HG03432 (cell line): ENCODE measurements at regions not wholly inside any gene's neighbourhood (a gene's known extent, or its start where the extent isn't known, plus 50 kb on each side); places are given as distances from the start of the nearest gene placed in this dataset.

Experiments
- ATAC-seq: cut with Tn5 transposase; IDR thresholded peaks from one replicate; pipeline ENCODE4 v1.9.1; 2021; ENCODE audit warnings: mild to moderate bottlenecking, moderate library complexity; ENCODE audit not compliant: unreplicated experiment

DNA sequence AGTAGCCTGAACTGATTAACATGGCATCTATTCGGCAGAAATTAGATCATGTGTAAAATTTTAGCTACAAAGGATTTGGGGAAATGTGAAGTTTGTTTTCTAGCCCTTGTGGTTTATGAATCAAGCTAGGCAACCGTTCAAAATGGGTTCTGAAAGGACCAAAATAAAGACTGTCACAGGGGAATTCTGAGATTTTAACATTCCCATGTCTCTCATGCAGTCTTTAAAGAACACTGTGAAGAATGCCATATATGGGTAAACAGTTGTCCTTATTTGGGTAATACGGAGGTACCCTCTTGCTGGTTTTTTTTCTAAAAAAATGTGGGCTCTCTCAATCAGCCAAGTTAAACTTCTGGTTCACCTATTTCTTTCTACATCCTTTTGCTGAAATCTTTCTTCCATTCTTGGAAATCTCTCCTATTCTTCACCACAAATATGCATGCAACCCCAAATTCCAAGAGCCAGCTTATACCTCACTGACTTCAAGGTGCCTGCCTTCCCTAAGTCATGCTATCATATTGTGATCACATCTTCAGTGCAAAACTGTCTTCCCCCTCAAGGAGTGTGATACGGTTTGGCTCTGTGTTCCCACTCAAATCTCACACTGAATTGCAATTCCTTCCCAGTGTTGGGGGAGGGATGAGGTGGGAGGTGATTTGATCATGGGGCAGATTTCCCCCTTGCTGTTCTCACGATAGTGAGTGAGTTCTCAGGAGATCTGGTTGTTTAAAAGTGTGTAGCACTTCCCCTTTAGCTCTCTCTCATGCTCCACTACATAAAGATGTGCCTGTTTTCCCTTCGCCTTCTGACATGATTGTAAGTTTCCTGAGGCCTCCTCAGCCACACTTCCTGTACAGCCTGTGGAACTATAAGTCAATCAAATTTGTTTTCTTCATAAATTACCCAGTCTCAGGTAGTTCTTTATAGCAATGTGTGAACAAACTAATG is 308.7 kb downstream of the TTLL7 start:
- ATAC-seq: no peak

DNA sequence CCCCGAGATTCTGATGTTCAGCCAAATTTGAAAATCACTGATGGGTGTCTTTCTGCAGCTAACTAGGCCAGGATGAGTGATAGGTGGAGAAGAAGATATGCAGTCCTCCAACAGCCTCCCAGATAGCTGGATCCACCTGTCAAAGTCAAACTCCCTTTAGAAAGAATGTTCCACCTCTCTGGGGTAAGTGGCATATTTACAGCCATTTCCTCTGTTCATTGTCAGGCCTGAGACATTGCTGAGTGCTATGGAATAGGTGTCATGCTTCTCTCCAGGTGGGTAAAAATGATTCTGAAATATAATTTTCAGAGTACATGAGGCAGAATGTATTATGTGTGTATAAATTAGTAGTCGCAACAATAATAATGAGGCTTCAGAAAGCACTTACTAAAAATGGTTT is 316.8 kb downstream of the TTLL7 start:
- ATAC-seq: no peak

DNA sequence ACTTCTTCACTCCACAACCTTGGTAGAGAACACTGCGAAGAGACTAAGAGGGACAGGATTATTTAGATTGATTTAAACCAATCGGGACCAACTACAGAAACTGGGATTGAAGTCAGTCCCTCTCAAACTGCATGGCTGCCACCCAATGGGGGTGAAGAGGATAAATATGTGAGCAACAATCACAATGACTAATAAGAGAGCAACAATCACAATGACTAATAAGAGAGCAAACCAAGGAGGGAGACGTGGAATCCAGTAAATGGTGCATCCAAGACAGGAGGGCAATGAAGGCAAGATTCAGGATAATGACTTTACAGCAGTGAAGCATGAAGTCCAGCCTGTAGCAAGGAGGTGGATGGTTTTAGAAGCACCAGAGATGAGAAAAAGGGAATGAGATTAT is 322.8 kb downstream of the TTLL7 start:
- ATAC-seq: no peak

DNA sequence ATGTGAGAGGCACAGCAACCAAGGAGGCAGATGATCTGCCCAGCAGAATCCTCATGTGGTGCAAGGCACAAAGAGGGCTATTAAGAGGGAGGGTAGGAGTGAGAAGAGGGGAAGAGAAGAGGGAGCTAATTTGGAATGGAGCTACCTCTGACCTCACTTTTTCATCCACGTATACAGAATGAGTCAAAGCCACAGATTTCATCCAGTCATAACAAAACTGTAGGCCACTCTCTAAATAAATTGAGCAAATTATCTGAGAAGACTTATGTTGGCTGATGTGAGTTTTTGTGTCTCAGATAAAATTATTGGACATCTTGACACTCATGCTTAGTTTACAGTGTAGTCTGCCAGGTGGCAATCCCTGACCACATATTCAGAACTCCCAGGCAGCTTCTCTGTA is 325.6 kb downstream of the TTLL7 start:
- peak; percentile 86 for ATAC-seq

DNA sequence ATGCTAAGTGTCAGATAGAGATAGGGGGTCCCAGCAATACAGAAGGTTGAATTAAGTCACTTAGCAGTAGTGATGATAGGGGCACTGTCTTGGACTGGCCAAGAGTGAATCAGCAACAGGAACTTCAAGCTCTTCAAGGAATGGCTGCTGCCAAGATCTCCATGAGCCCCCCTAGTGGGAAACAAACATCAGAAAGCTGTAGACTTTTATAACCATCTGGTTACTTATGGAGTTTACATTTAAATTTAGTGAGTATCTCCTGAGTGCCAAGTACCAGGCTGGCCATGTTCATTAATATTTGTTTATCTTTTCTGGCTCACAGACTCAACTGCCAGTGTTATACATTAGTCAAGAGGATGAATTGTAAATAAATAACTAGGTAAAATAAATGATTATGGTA is 327.3 kb downstream of the TTLL7 start:
- no peak for ATAC-seq

DNA sequence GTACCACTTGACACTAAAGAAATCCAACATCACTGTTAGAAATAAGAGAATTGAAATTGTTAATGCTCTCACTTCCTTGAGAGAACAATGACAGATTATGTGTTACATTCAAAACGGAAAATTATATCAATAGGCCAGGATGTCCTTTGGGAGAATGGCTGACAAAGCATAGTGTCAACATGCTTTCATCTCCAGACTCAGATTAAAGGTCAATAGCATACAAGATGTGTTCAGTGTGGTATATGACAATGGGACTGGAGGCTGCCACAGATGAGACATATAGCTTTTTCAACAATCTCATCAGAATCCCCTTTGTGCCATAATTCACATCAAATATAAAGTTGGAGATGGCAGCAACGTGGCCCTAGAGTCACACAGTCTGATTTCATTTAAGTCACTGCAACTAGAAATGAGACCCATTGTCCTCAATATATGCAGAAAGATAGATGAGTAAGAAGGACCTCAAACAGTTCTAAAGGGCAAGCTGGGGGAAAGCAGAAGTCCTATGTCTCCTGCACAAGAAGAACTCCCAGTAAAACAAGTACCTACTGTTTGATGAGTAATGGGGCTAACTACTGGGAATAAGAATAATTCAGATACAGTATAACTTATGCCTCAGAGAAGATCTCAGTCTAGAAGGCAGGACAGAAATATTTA is 327.9 kb downstream of the TTLL7 start:
- no peak for ATAC-seq

DNA sequence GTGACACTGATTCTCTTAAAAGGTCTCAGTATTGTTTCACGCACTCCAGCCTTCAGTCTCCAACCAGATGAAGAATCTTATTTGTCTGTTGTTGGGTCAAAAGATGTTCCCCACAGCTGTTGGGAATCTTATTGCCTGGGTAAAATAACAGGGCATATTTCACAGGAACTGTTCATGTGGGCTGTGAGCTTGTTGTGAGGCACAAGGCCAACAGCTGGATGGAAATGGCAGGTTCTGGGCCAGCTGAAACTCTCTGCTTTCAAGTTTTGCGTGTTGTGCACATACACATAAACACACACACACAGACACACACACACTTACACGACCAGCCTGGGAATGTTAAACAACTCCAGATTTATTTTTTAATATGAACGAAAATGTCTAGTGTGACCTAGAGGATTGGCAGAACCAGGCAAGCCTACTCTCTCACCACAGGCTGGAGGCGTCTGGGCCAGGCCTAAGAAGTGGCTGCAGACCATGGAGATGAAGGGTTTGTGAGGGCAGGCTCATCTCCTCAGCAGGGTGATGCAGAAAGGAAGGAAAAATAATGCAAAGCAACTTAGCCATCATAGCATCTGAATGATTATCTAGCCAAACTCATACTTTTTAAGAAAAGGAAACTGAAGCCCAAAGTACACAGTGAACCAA is 357.0 kb downstream of the TTLL7 start:
- ATAC-seq: no peak

DNA sequence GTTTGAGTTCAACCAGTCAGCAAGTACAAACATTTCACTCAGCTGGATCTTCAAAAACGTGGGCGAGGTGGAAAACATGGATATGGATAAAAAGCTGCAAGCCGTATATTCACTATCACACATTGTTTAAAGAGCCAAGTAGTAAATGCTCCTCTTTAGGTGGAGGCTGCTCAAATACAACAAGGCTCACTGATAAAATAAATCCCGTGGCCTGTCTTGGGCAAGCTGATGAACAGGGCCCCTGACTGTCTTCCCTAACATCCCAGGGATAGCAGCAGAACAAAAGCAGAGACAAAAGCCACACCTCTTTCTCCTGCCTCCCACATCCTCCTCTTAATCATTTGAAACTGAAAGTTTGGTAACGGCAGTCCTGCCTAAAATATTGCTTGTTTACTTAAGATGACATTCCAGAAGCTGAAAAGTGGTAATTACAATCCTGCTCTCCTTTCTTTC is 357.7 kb downstream of the TTLL7 start:
- no peak for ATAC-seq

DNA sequence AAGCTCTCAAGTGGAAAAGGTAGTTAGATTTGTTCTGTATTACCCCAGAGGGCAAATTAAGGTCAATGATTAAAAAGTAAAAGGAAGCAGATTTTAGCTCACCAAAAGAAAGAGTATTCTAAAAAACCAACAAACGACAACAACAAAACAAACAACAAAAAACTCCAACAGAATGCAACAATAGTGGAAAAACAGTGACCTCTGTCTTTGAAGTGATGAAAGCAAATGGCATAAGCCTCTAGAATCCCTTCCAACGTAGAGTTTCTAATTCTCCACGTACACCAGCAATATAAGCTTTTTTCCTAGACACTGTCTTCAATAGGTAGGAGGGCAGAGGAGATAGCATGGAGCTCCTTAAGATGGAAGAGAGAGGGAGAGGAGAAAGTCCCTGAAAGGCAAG is 359.1 kb downstream of the TTLL7 start:
- no peak for ATAC-seq

DNA sequence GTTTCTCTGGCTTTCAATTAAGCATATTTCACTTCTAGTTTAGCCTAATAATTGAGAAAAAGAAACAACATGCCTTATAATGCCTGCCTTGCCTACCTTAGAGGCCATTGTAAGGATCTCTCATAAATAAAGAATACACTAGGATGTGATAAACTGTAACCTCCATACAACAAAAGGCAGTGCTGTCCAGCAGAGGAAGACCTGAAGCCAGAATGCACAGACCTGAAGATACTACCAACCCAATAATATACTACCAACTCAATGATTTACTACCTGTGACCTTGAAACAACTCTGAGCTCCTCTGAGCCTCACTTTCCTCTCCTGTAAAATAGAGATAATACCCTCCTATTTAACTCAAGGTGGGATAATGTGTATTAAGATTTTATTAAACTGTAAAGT is 361.3 kb downstream of the TTLL7 start:
- no peak for ATAC-seq

DNA sequence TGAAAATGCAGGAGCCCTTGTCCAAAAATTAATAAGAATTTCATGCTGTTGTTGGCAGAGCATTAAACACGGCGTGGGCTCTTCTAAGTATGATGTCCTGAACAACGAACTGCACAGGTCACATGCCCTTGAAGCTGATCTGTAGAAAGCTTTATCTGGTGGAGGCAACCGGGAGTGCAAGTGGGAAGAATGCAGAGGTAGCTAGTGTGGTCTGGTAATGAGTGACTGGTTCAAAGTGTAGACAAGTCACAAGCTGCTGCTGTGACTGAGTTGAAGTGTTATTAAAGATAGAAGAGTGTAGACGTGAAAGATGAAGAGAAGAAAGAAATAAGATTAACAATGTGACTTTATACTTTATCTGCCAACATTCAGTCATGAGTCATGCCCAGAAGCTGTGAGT is 361.9 kb downstream of the TTLL7 start:
- ATAC-seq: no peak

DNA sequence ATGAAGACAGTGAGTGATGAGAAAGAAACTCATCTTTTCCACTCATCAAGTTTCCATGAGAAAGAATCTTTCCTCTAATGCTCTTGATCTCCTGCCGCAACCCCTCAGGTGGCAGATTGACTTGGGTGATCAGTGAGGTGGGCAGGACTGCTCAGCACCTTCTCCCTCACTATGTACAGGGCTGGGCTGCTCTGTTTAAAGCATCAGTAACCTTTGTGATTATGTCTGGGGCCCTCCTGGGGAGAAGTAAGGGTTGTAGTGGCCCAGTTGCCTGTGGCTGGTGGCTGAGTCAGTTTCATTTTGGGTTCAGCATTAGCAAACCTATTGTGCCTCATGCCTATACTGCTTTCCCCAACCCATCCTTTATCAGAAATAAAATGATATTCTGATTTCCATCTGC is 366.0 kb downstream of the TTLL7 start:
- ATAC-seq: no peak

DNA sequence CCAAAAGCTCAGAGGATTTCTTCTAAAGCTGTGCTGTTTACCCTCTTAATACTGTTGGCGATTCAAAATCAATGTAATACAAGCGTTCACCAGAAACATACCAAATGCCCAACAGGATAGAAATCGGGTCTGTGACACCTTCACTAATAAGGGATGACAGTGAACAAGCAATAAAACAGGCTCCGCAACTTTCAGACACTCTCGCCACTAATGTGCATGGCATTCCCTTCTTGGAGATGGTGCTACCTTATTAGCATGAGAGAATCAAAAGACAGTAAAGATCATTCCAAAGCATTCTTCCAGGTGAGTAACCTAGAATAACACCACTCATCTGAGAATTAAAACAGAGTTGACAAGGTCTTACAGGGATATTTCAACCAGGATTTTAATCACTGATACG is 367.1 kb downstream of the TTLL7 start:
- no peak for ATAC-seq

DNA sequence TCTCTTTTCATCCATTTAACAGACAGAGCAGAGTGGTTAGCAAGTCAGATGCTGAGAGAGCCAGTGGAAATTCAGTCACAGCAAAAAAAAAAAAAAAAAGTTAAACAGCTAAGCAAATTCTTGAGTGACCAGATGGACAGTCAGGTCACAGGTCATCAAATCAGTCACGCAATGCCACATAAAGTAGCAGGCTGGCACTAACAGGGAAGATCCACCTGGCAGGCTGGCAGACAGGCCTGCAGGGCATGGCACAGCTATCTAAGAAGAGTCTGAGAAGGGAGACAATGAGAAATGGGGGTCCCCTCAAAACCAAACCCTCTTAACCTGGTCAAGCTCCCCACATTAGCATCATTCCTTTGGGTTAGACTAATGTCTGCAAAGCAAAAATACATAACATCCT is 371.9 kb downstream of the TTLL7 start:
- no peak for ATAC-seq

DNA sequence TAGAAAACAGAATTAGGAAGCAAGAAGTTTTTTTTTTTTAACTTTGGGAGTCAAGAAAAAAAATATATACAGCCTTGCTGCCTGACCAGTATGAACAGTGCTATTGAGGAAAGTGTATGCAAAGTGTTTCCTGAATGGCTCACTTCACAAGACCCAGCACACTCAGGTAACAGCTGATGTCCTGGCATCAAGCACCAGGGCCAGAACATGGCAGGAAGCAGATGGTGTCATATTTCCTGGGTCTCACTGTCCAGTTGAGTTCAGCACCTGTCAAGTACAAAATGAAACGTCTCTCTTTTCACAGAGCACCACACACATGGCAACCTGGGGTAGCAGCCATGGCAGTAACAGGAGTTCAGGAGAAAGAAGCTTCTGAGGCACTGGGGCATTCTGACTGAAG is 372.3 kb downstream of the TTLL7 start:
- ATAC-seq: peak; percentile 88

DNA sequence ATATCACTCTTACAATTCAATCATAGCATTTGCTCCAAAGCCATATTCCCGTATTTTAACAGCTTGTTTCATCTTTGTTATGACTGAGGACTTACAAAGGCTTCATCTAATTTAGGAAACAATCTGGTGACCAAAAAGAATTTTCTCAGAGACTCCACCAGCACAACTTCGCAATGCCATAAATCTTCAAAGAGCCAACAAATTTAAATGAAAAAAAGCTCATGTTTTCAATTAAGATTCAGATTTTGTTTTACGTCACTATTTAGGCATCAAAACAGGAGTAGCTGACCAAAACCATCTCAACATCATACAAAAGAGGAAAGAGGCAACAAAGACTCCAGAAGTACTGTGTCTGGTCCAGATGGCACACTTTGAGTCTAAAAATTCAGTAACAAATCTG is 373.3 kb downstream of the TTLL7 start:
- ATAC-seq: no peak

DNA sequence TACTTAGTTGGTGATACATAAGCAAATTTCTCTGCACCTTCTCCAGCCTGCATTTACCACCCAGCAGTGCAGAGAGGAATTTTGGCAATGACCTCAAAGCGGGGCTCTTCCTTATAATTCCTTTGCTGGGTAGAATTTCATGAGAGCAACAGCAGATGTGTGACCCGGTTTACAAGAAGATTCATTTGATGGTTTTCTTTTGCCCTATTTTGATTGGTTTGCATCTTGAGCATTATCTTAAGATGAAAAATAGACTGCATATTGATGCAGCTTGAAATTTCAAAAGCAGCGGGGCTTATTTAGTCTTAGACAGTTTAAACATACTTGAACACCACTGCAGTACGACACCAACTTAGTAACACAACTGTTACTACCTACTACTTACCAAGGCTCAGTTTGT is 378.9 kb downstream of the TTLL7 start:
- ATAC-seq: no peak

DNA sequence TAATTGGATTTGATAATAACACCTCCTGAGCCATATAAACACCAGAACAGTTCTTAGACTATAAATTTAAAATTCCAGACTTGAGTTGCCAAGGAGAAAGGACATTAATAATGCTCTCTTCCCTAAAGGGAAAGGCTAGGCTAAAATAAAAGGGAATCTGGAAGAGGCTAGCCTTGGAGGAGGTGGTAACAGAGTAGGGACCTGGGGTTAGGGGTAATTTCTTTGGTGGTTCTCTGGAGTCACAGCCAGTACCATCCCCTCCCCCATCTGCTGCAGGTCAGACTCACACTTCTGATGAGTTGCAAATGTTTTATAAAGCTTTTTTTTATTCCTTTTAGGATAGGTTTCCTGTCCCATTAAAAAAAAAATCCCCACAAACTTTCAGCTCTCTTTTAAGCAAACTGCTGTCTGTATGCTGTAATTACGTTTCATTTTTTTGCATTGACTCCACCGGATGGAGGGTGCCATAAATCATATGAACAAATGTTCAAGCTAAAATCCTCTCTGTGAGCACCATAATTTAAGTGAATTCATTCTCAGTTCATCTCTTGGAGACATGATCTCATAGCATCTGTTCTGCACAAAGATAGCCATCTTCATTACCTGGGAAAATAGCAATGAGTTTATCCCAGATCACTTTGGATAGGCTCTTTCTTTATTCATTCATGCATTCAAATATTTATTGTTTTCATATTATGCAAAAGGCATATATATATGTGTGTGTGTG is 379.6 kb downstream of the TTLL7 start:
- no peak for ATAC-seq

DNA sequence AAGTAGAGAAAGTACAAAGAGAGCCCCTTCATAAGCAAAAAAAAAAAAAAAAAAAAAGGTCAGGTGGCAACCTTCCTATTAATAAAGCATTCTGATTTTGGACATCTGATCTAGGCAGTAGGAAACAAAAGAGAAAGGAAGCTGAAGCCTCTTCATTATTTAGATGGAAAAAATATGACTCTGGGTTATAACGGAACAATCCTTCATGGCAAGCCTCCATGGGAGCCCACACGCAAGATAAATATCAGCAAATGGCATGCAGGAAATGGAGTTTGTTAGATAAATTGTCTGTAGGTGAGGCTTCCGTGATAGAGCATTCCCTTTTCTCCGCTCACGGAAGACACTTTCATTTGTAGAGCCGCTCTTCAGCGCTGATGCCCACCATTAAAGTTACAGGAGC is 381.0 kb downstream of the TTLL7 start:
- ATAC-seq: no peak

DNA sequence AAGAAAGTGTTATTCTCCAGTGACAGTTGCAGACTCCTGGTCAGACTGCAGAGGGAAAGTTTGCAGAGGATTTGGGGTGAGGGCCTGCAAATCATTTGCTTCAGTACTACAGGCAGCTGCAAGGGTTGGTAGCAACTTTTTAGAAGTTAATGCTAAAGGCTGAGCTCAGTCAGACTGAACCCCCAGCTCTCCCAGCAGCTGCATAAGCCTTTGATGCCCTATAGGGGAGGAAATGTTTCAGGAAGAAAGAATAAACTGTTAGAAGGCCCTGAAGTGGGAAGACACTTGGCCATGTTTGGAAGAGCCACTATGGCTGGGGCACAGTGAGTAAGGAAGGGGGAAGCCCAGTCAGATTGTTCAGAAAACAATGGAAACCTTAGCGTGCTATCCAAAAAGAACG is 383.6 kb downstream of the TTLL7 start:
- no peak for ATAC-seq

DNA sequence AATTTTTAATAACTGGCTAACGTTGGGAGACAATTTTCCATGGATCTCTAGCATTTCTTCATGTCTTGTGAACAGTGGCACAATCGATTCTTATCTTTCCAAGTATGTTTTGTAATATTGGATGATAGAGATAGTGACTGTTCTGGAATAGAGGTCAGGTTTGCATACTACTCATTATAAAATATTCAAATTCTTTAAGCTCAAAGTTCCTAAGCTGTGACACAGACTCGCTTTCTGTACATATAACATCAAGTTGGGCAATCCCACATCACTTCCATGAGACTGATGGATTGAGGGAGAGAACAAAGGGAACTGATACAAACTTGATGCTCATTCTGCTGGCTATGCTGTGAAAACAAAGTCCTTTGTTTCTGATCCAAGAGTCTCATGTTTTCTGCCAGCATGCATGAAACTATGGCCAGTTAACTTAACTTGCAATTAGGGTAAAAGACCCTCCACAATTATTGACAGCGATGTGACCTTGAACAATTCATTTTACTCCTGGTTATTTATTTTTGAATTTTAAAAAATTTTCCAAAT is 392.4 kb downstream of the TTLL7 start:
- no peak for ATAC-seq
